Stimulated activated naive CD8-positive, alpha-beta T cell treated with anti-CD3 and anti-CD28 coated beads, Interleukin-15, Interleukin-2, amounts not matched to agents 100 U/mL and 50 U/mL, for 24 hours (primary cell): ENCODE measurements at regions not wholly inside any gene's neighbourhood (a gene's known extent, or its start where the extent isn't known, plus 50 kb on each side); places are given as distances from the start of the nearest gene placed in this dataset.

Experiments
- ATAC-seq: fragments of 150-1000 bp; cut with Tn5 transposase; one replicate; pipeline ENCODE4 v1.10.0; 2021
- DNase-seq: peaks from one replicate; pipeline ENCODE4 v3.0.0; 2021

DNA sequence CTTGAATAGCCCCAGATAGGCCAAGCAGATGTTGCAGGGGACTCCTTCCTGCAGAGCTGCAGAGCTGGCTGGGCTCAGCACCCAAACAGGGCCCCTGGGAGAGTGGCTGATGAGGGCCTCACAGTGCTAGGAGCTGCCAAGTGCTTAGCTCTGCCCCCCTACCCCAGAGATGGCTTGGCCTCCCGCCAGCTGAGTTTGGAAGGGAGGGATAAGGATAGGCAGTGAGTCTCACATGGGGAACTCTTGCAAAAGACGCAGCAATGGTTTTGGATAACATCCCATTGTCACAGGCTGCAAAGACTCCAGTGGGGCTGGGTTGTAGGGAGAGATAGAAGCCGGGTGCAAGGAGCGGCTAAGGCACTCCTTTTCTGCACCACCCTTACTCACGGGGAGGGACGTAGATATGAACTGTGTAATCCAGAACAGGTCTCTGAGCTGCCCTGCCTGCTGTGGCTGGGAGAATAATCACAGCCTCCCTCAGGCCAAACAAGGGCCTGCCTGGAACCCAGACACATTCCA lies 52.9 kb upstream of the MAF start:
- no peak for ATAC-seq
- DNase-seq: no peak

DNA sequence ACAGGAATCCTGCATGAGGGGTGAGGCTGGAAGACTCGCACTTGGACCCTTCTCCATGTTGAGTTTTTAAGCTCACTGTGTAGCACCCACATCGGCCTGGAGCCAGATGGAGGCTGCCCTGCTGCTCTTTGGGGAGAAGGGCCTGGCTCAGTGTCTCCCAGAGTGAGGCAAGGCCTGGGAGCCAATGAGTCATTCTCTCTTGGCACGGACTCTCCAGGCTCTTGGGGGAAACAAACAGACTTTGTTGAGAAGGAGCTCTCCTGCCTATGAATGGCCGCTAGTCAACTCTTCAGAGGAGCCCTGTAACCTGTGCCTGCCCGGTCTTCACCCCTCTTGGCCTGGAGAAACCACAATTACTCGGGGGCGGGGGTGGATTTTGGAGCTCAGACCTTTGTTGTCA lies 50.8 kb upstream of the MAF start:
- ATAC-seq: no peak
- DNase-seq: no peak
